ENCODE measurements at regions not wholly inside any gene's neighbourhood (a gene's known extent, or its start where the extent isn't known, plus 50 kb on each side); places are given as distances from the start of the nearest gene placed in this dataset.

- CTCF ChIA-PET, result interaction anchor here (0.6 kb wide), 1 partner anchor 1207 kb away, joined by 5 read pairs; no protein-coding TSS in a partner anchor
- intact Hi-C loops (cut with micrococcal nuclease), result no loop called here
- no peak overlapping the region for H3K27ac Mint-ChIP-seq (ENCODE audit: low read depth, unreplicated experiment)
Measured at GRCh38 chr3:102682741-102683140, 247.9 kb downstream of the ZPLD1 start.

GRCh38 chr3:102686792-102687191 is 252.0 kb downstream of the ZPLD1 start:
- ChIA-PET POLR2A (no interaction called here), CTCF (interaction anchor here (0.6 to 2.3 kb wide), 2 partner anchors 13 to 398 kb away, joined by 5 to 13 read pairs; no protein-coding TSS in a partner anchor)
- Mint-ChIP-seq H3K4me3 (ENCODE audit: unreplicated experiment) (no peak overlapping the region), H3K27ac (ENCODE audit: low read depth, unreplicated experiment) (no peak overlapping the region), H3K27me3 (ENCODE audit: insufficient read depth, unreplicated experiment) (peaks cover 89% of the 10 kb centered on the region), H3K4me1 (ENCODE audit: insufficient read depth, unreplicated experiment) (no peaks in the 10 kb centered on the region), H3K36me3 (ENCODE audit: insufficient read depth, unreplicated experiment) (no peaks in the 10 kb centered on the region), H3K9me3 (ENCODE audit: unreplicated experiment) (no peaks in the 10 kb centered on the region)
- intact Hi-C loops (cut with micrococcal nuclease), result no loop called here
- TF ChIP-seq CTCF (IDR thresholded peaks at IDR 0.05; ENCODE audit: unreplicated experiment), result no peak
- BruUV-seq (replicated peaks), result no TSS peak
- no peak for DNase-seq (ENCODE audit: unreplicated experiment)

More at GRCh38 chr3:102682741-102683140, 247.9 kb downstream of the ZPLD1 start:
- Mint-ChIP-seq H3K9me3 (ENCODE audit: unreplicated experiment) (no peaks in the 10 kb centered on the region), H3K36me3 (ENCODE audit: insufficient read depth, unreplicated experiment) (no peaks in the 10 kb centered on the region), H3K4me1 (ENCODE audit: insufficient read depth, unreplicated experiment) (no peaks in the 10 kb centered on the region), H3K27me3 (ENCODE audit: insufficient read depth, unreplicated experiment) (peaks cover 100% of the 10 kb centered on the region), H3K4me3 (ENCODE audit: unreplicated experiment) (no peak overlapping the region)
- POLR2A ChIA-PET, result no interaction called here
- DNase-seq (ENCODE audit: unreplicated experiment), result no peak
- BruUV-seq (replicated peaks), result no TSS peak
- no peak for TF ChIP-seq CTCF (IDR thresholded peaks at IDR 0.05; ENCODE audit: unreplicated experiment)

- no peaks in the 10 kb centered on the region for H3K36me3 Mint-ChIP-seq (ENCODE audit: insufficient read depth, unreplicated experiment)
- H3K9me3 Mint-ChIP-seq (ENCODE audit: unreplicated experiment), result no peaks in the 10 kb centered on the region
- BruUV-seq (replicated peaks), result no TSS peak
- ChIA-PET CTCF (interaction anchor here (2.3 kb wide), 1 partner anchor 14 kb away, joined by 13 read pairs; no protein-coding TSS in a partner anchor), POLR2A (no interaction called here)
- intact Hi-C loops (cut with micrococcal nuclease), result no loop called here
- H3K27ac Mint-ChIP-seq (ENCODE audit: low read depth, unreplicated experiment), result no peak overlapping the region
- peaks cover 85% of the 10 kb centered on the region for H3K27me3 Mint-ChIP-seq (ENCODE audit: insufficient read depth, unreplicated experiment)
- no peak for TF ChIP-seq CTCF (IDR thresholded peaks at IDR 0.05; ENCODE audit: unreplicated experiment)
- H3K4me3 Mint-ChIP-seq (ENCODE audit: unreplicated experiment), result no peak overlapping the region
- no peaks in the 10 kb centered on the region for H3K4me1 Mint-ChIP-seq (ENCODE audit: insufficient read depth, unreplicated experiment)
- DNase-seq (ENCODE audit: unreplicated experiment), result no peak
Measured at GRCh38 chr3:102687851-102688555, 253.2 kb downstream of the ZPLD1 start.

DNA sequence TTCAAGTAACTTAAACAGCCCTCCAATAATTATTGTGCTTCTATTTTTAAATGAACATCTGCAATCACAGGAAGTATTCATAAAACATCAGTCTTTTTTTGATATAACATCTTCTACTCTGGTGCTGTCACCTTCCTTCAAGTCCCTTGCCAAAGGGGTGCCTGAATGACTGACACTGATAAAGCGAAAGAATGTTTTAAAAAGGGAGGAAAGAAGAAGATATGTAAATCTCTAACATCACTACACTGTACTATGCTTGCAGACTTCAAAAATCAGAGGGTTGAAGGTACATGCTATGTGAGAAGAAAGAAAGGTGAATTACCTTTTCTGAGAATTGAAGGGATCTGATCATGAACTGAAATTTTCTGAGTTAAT is 253.7 kb downstream of the ZPLD1 start:
- CTCF ChIA-PET, result interaction anchor here (3.3 kb wide), 1 partner anchor 16 kb away, joined by 21 read pairs; no protein-coding TSS in a partner anchor
- no peak for DNase-seq (ENCODE audit: unreplicated experiment)
- Mint-ChIP-seq H3K27me3 (ENCODE audit: insufficient read depth, unreplicated experiment) (peaks cover 85% of the 10 kb centered on the region), H3K4me3 (ENCODE audit: unreplicated experiment) (no peak overlapping the region), H3K36me3 (ENCODE audit: insufficient read depth, unreplicated experiment) (no peaks in the 10 kb centered on the region), H3K9me3 (ENCODE audit: unreplicated experiment) (no peaks in the 10 kb centered on the region), H3K4me1 (ENCODE audit: insufficient read depth, unreplicated experiment) (no peaks in the 10 kb centered on the region), H3K27ac (ENCODE audit: low read depth, unreplicated experiment) (no peak overlapping the region)
- intact Hi-C loops (cut with micrococcal nuclease), result no loop called here
- no TSS peak for BruUV-seq (replicated peaks)
- POLR2A ChIA-PET, result interaction anchor here (0.8 kb wide), 1 partner anchor 53 kb away, joined by 3 read pairs; no protein-coding TSS in a partner anchor
- no peak for TF ChIP-seq CTCF (IDR thresholded peaks at IDR 0.05; ENCODE audit: unreplicated experiment)
